SU-DHL-6 (cell line): ENCODE measurements at regions not wholly inside any gene's neighbourhood (a gene's known extent, or its start where the extent isn't known, plus 50 kb on each side); places are given as distances from the start of the nearest gene placed in this dataset.

Experiments used
- H2AFZ ChIP-seq: fragments of 200-600 bp; sonication (generic); 2 replicates; pipeline ENCODE4 v1.6.1; 2014; ENCODE audit warnings: low read depth, mild to moderate bottlenecking, moderate library complexity, mixed read lengths, antibody characterized with exemption, low read length; ENCODE audit not compliant: severe bottlenecking
- H3F3A ChIP-seq: fragments of 200-600 bp; shearing (Covaris generic); 2 replicates; pipeline ENCODE4 v1.6.0; 2016; ENCODE audit warnings: antibody characterized with exemption, mild to moderate bottlenecking; ENCODE audit not compliant: insufficient read depth
- H3K27ac ChIP-seq: fragments of 200-600 bp; sonication (generic); 2 replicates; pipeline ENCODE4 v1.5.1; 2016; ENCODE audit warnings: low read depth, mild to moderate bottlenecking, low read length, moderate library complexity, mixed read lengths
- H3K27me3 ChIP-seq: fragments of 200-600 bp; sonication (generic), shearing (Covaris generic); 2 replicates; pipeline ENCODE4 v1.6.0; 2014; ENCODE audit warnings: mild to moderate bottlenecking, low read length
- H3K36me3 ChIP-seq: fragments of 200-600 bp; sonication (generic); 2 replicates; pipeline ENCODE4 v1.6.1; 2014; ENCODE audit warnings: mild to moderate bottlenecking, low read length, mixed read lengths
- H3K4me2 ChIP-seq: fragments of 300-600, 200-600 bp; shearing (Covaris generic), sonication (generic); 2 replicates; pipeline ENCODE4 v1.6.0; 2014; ENCODE audit warnings: low read length, low read depth, mild to moderate bottlenecking; ENCODE audit not compliant: poor library complexity, severe bottlenecking
- H3K4me3 ChIP-seq: fragments of 200-600 bp; sonication (generic); 2 replicates; pipeline ENCODE4 v1.5.1; 2014; ENCODE audit warnings: antibody characterized with exemption, low read length, mild to moderate bottlenecking, mixed read lengths; ENCODE audit not compliant: insufficient read depth, poor library complexity, severe bottlenecking
- H3K79me2 ChIP-seq: fragments of 200-600 bp; sonication (generic); 2 replicates; pipeline ENCODE4 v1.6.1; 2014; ENCODE audit warnings: mild to moderate bottlenecking, low read length, moderate library complexity; ENCODE audit not compliant: insufficient read depth
- H3K9ac ChIP-seq: fragments of 200-600 bp; sonication (generic); 2 replicates; pipeline ENCODE4 v1.7.0; 2014; ENCODE audit warnings: mild to moderate bottlenecking, low read length
- H3K9me2 ChIP-seq: fragments of 200-600 bp; sonication (generic); replicated peaks from 2 replicates; pipeline ENCODE4 v1.6.1; 2014; ENCODE audit warnings: low read length; ENCODE audit not compliant: insufficient read depth
- H3K9me3 ChIP-seq: fragments of 200-600 bp; sonication (generic); 2 replicates; pipeline ENCODE4 v1.6.1; 2014; ENCODE audit warnings: low read length, mixed read lengths; ENCODE audit not compliant: insufficient read depth
- H4K20me1 ChIP-seq: fragments of 200-600 bp; sonication (generic); 2 replicates; pipeline ENCODE4 v1.6.1; 2014; ENCODE audit warnings: low read depth, mild to moderate bottlenecking, antibody characterized with exemption, low read length, moderate library complexity, mixed read lengths
- CTCF ChIP-seq: fragments of 200-600 bp; sonication (generic); IDR thresholded peaks from one replicate; pipeline ENCODE4 v1.5.1; 2017; ENCODE audit warnings: antibody characterized with exemption, mild to moderate bottlenecking, low read length, moderate library complexity; ENCODE audit not compliant: insufficient read depth, poor library complexity, severe bottlenecking
- EZH2phosphoT487 ChIP-seq: fragments of 200-600 bp; sonication (generic), shearing (Covaris generic); conservative IDR thresholded peaks from 2 replicates; pipeline ENCODE4 v1.6.1; 2018; ENCODE audit warnings: mild to moderate bottlenecking, antibody characterized with exemption, low read length, moderate library complexity, mixed read lengths

DNA sequence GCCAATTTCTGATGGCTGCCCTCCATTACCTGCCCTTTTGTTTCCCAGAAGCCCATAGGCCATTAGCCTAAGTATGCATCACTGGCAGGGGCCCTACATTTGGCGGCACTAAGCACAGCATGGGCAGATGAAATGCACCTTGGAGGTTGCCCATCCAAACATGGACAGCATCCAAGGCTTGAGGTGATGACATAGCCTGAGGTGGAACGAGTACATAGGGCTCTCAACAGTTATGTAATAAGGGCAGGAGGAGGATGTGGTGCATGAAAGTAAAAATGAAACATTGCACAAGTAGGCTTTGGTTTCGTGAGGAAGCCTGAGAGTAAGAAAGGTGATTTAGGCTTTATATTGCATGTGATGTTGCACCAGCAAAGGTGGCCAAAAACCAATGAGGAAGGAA lies 148.1 kb downstream of the FAM76B start:
- no peak overlapping the region for H3K27ac ChIP-seq

DNA sequence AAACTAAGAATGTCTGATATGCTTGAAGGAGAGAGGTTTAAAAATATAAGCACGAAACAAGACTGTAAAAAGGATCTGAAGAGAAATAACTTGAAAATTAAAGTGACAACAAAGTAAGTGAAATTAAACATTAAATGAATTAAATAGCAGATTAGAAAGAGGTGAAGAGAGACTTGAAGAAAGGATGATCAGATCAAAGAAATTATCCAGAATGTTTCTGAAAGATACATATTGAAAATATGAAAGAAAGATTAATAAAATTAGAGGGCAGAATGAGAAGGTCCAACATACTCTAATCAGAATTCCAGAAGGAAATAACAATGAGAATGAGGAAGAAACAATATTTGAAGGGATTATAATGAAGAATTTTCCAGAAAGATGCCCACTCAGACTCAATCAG lies 151.1 kb downstream of the FAM76B start:
- no peak overlapping the region for H3K4me2 ChIP-seq
- no peak overlapping the region for H3K27ac ChIP-seq
- H3K9me3 ChIP-seq = no peaks in the 10 kb centered on the region
- no peaks in the 10 kb centered on the region for H3K36me3 ChIP-seq
- H3K4me3 ChIP-seq = no peak overlapping the region
- TF ChIP-seq EZH2phosphoT487 (no peak), CTCF (no peak)
- H3F3A ChIP-seq = no peaks in the 10 kb centered on the region
- H3K79me2 ChIP-seq = no peaks in the 10 kb centered on the region
- no peaks in the 10 kb centered on the region for H3K9me2 ChIP-seq
- no peak overlapping the region for H2AFZ ChIP-seq
- no peak overlapping the region for H3K9ac ChIP-seq
- H4K20me1 ChIP-seq = no peaks in the 10 kb centered on the region
- no peaks in the 10 kb centered on the region for H3K27me3 ChIP-seq

More for the DNA sequence above, 148.1 kb downstream of the FAM76B start:
- H3K4me3 ChIP-seq = no peak overlapping the region
- H3K9ac ChIP-seq = no peak overlapping the region
- no peaks in the 10 kb centered on the region for H3K27me3 ChIP-seq
- no peak overlapping the region for H3K4me2 ChIP-seq
- no peaks in the 10 kb centered on the region for H4K20me1 ChIP-seq
- no peaks in the 10 kb centered on the region for H3K36me3 ChIP-seq
- H3K9me2 ChIP-seq = no peaks in the 10 kb centered on the region
- no peaks in the 10 kb centered on the region for H3K9me3 ChIP-seq
- no peaks in the 10 kb centered on the region for H3F3A ChIP-seq
- no peaks in the 10 kb centered on the region for H3K79me2 ChIP-seq
- TF ChIP-seq EZH2phosphoT487 = no peak
- no peak for TF ChIP-seq CTCF
- no peak overlapping the region for H2AFZ ChIP-seq

DNA sequence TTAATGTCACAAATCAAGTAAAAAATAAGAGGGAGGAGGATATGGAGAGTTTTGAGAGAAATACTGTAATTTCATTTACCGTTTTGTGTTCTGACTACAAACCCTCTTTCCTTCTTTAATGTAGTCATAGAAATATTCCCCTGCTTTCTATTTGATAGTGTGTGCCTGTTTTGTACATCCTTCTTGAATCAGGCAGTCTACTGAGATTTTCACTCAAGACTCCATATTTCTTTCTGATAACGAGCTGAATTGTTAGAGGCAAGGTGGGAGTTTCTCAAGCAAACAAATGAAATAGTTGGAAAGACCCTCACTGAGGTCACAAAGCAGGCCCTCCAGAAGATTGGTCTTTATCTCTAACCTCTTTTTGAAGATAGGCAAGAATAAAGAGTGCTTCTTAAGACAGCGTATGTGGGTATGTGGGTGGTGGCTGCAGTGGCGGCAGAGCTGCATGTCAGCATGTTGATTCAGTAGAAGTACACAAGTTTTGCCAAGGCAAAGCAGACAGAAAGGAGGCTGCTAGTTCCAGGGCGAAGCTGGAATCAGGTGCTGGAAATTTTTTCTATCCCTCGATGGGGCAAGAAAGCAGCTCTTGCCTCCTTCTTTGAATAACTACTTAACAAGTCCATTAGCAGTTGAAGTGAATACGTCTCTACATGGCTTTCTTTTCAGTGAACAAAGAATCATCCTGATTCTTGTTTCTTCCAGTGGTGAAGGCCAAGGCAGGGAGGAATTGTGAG lies 164.2 kb downstream of the FAM76B start:
- no peaks in the 10 kb centered on the region for H3F3A ChIP-seq
- no peak overlapping the region for H3K27ac ChIP-seq
- no peaks in the 10 kb centered on the region for H3K9me3 ChIP-seq
- H2AFZ ChIP-seq = no peak overlapping the region
- H3K27me3 ChIP-seq = no peaks in the 10 kb centered on the region
- H3K4me3 ChIP-seq = no peak overlapping the region
- no peaks in the 10 kb centered on the region for H3K9me2 ChIP-seq
- no peak for TF ChIP-seq CTCF
- no peak for TF ChIP-seq EZH2phosphoT487
- H3K4me2 ChIP-seq = no peak overlapping the region
- H3K9ac ChIP-seq = no peak overlapping the region
- H3K79me2 ChIP-seq = no peaks in the 10 kb centered on the region
- H3K36me3 ChIP-seq = 0 out of 2 replicates have a peak, but pooled peaks cover 3% of the 10 kb centered on the region
- H4K20me1 ChIP-seq = no peaks in the 10 kb centered on the region
